ENCODE measurements at regions not wholly inside any gene's neighbourhood (a gene's known extent, or its start where the extent isn't known, plus 50 kb on each side); places are given as distances from the start of the nearest gene placed in this dataset.

- DNase-seq, result no peak
Measured at GRCh38 chr2:196362973-196363549, 191.7 kb upstream of the STK17B start.

GRCh38 chr2:196365145-196365544, 193.8 kb upstream of the STK17B start:
- peak; percentile 21 for DNase-seq

- DNase-seq, result no peak
Measured at GRCh38 chr2:196365923-196366322, 194.5 kb upstream of the STK17B start.

- DNase-seq, result no peak
Measured at GRCh38 chr2:196367633-196368032, 196.3 kb upstream of the STK17B start.

GRCh38 chr2:196368546-196369225, 197.3 kb upstream of the STK17B start:
- no peak for DNase-seq

- no peak for DNase-seq
Measured at GRCh38 chr2:196369967-196370366, 198.6 kb upstream of the STK17B start.

- no peak for DNase-seq
Measured at GRCh38 chr2:196370381-196370780, 199.0 kb upstream of the STK17B start.

- no peak for DNase-seq
Measured at GRCh38 chr2:196372276-196372809, 201.0 kb upstream of the STK17B start.

- DNase-seq, result no peak
Measured at GRCh38 chr2:196372811-196373664, 201.7 kb upstream of the STK17B start.

GRCh38 chr2:196376984-196377877, 205.9 kb upstream of the STK17B start:
- DNase-seq, result peak; percentile 15

GRCh38 chr2:196379600-196379999, 208.2 kb upstream of the STK17B start:
- no peak for DNase-seq

GRCh38 chr2:196380098-196380497, 208.7 kb upstream of the STK17B start:
- no peak for DNase-seq

- DNase-seq, result no peak
Measured at GRCh38 chr2:196380575-196380974, 209.2 kb upstream of the STK17B start.

- no peak for DNase-seq
Measured at GRCh38 chr2:196381464-196381863, 210.1 kb upstream of the STK17B start.

GRCh38 chr2:196383799-196384198, 212.4 kb upstream of the STK17B start:
- DNase-seq, result no peak

- DNase-seq, result no peak
Measured at GRCh38 chr2:196384729-196385128, 213.4 kb upstream of the STK17B start.

GRCh38 chr2:196389670-196390069, 218.3 kb upstream of the STK17B start:
- DNase-seq, result no peak

GRCh38 chr2:196390243-196391148, 219.1 kb upstream of the STK17B start:
- DNase-seq, result no peak

GRCh38 chr2:196391149-196391479, 219.7 kb upstream of the STK17B start:
- DNase-seq, result no peak

- DNase-seq, result no peak
Measured at GRCh38 chr2:196399096-196399495, 227.7 kb upstream of the STK17B start.
